ENCODE measurements at regions not wholly inside any gene's neighbourhood (a gene's known extent, or its start where the extent isn't known, plus 50 kb on each side); places are given as distances from the start of the nearest gene placed in this dataset.

- Histone ChIP-seq H3K27me3 (no peaks in the 10 kb centered on the region), H3K9me3 (no peaks in the 10 kb centered on the region), H3K36me3 (no peaks in the 10 kb centered on the region), H3K4me3 (no peak overlapping the region), H3K4me1 (no peaks in the 10 kb centered on the region), H3K27ac (no peak overlapping the region)
- 50% methylated on average over 6 of the region's 17 CpGs for WGBS (ENCODE audit: insufficient coverage, low coverage, low lambda C conversion rate, missing lambda C conversion rate)
- no peak for ATAC-seq
- DNase-seq, result no peak
- intact Hi-C loops (cut with DNase I), result no loop called here
- no peak for TF ChIP-seq CTCF (IDR thresholded peaks at IDR 0.05)
- no peak for TF ChIP-seq POLR2A (IDR thresholded peaks at IDR 0.05)
These were observed 241.9 kb downstream of the GLRX3 start for GRCh38 chr10:130377986-130378540.

GRCh38 chr10:130378556-130379400 is 242.6 kb downstream of the GLRX3 start:
- Histone ChIP-seq H3K9me3 (no peaks in the 10 kb centered on the region), H3K27me3 (no peaks in the 10 kb centered on the region), H3K4me1 (no peaks in the 10 kb centered on the region), H3K36me3 (no peaks in the 10 kb centered on the region), H3K4me3 (no peak overlapping the region), H3K27ac (no peak overlapping the region)
- DNase-seq (no peak), ATAC-seq (peak in 1 of 4 donors; percentile 15)
- WGBS (ENCODE audit: insufficient coverage, low coverage, low lambda C conversion rate, missing lambda C conversion rate), result 27% methylated on average over 9 of the region's 15 CpGs
- TF ChIP-seq CTCF (IDR thresholded peaks at IDR 0.05) (no peak), POLR2A (IDR thresholded peaks at IDR 0.05) (no peak)
- intact Hi-C loops (cut with DNase I), result no loop called here

GRCh38 chr10:130380056-130380455 is 243.9 kb downstream of the GLRX3 start:
- Histone ChIP-seq H3K9me3 (no peaks in the 10 kb centered on the region), H3K4me1 (no peaks in the 10 kb centered on the region), H3K27me3 (no peaks in the 10 kb centered on the region), H3K36me3 (no peaks in the 10 kb centered on the region), H3K27ac (no peak overlapping the region), H3K4me3 (no peak overlapping the region)
- no peak for ATAC-seq
- intact Hi-C loops (cut with DNase I), result no loop called here
- WGBS (ENCODE audit: insufficient coverage, low coverage, low lambda C conversion rate, missing lambda C conversion rate), result 0% methylated on average over 2 of the region's 6 CpGs
- no peak for TF ChIP-seq CTCF (IDR thresholded peaks at IDR 0.05)
- TF ChIP-seq POLR2A (IDR thresholded peaks at IDR 0.05), result no peak
- no peak for DNase-seq

GRCh38 chr10:130382031-130382430 is 245.8 kb downstream of the GLRX3 start:
- H3K27ac ChIP-seq, result no peak overlapping the region
- no peak overlapping the region for H3K4me3 ChIP-seq
- no peaks in the 10 kb centered on the region for H3K4me1 ChIP-seq
- 40% methylated on average over 2 of the region's 7 CpGs for WGBS (ENCODE audit: insufficient coverage, low coverage, low lambda C conversion rate, missing lambda C conversion rate)
- DNase-seq (peak in 1 of 3 donors; percentile 12), ATAC-seq (no peak)
- no peaks in the 10 kb centered on the region for H3K27me3 ChIP-seq
- TF ChIP-seq CTCF (IDR thresholded peaks at IDR 0.05) (no peak), POLR2A (IDR thresholded peaks at IDR 0.05) (no peak)
- no peaks in the 10 kb centered on the region for H3K36me3 ChIP-seq
- H3K9me3 ChIP-seq, result no peaks in the 10 kb centered on the region
- intact Hi-C loops (cut with DNase I), result no loop called here

Measured in right lobe of liver (tissue), 6 donors.